Endothelial cell of umbilical vein (primary cell): ENCODE measurements at regions not wholly inside any gene's neighbourhood (a gene's known extent, or its start where the extent isn't known, plus 50 kb on each side); places are given as distances from the start of the nearest gene placed in this dataset.

Experiments
- EZH2 ChIP-seq: IDR thresholded peaks from 2 replicates; pipeline ENCODE4 v1.6.1; 2012; ENCODE audit warnings: borderline replicate concordance, low read depth, mild to moderate bottlenecking, moderate library complexity, low read length, inconsistent platforms; ENCODE audit not compliant: severe bottlenecking
- POLR2A ChIP-seq: IDR thresholded peaks from 2 replicates; pipeline ENCODE4 v1.6.1; 2012; ENCODE audit warnings: low read depth, mild to moderate bottlenecking, control low read depth, low read length
- POLR2AphosphoS5 ChIP-seq: IDR thresholded peaks from 2 replicates; pipeline ENCODE4 v1.6.1; 2012; ENCODE audit warnings: low read depth, mild to moderate bottlenecking, control low read depth, low read length, moderate library complexity; ENCODE audit not compliant: insufficient read depth
- TF ChIP-seq, protein P1 (sequence below), 2 donors: IDR thresholded peaks; 1 replicate in 1 of 2; 2 replicates in 1 of 2; pipeline ENCODE4 v1.5.1; 2011; ENCODE audit warnings: low read length in 2 of 2, mild to moderate bottlenecking in 2 of 2, moderate library complexity in 2 of 2, control low read depth in 1 of 2, inconsistent platforms in 1 of 2, low read depth in 1 of 2; ENCODE audit not compliant: insufficient read depth in 1 of 2; ENCODE audit errors: extremely low read depth in 1 of 2
- TF ChIP-seq, protein P2 (sequence below): IDR thresholded peaks from 2 replicates; pipeline ENCODE4 v1.6.1; 2011; ENCODE audit not compliant: insufficient read depth, insufficient read length

DNA sequence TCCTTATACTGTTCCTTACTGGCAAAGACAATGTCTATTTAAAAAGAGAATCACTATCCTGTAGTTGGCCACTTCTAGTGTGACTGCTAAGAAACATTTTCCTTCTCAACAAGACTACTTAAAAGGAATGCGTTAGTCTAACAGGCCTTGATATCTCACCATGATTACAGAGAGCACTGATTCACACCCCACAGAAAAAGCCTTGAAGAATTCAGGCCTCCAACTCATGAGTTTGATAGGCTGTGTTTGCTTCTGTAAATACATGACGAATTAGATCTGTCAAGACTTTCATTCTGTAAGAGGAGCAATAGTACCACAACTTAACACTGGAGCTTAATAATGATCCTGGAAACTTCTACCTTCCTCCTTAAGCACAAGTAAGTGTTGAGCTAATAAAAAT lies 432.8 kb upstream of the NR2F2 start:
- TF ChIP-seq EZH2 (no peak), POLR2AphosphoS5 (no peak), POLR2A (no peak)
- TF ChIP-seq, protein P1, sequence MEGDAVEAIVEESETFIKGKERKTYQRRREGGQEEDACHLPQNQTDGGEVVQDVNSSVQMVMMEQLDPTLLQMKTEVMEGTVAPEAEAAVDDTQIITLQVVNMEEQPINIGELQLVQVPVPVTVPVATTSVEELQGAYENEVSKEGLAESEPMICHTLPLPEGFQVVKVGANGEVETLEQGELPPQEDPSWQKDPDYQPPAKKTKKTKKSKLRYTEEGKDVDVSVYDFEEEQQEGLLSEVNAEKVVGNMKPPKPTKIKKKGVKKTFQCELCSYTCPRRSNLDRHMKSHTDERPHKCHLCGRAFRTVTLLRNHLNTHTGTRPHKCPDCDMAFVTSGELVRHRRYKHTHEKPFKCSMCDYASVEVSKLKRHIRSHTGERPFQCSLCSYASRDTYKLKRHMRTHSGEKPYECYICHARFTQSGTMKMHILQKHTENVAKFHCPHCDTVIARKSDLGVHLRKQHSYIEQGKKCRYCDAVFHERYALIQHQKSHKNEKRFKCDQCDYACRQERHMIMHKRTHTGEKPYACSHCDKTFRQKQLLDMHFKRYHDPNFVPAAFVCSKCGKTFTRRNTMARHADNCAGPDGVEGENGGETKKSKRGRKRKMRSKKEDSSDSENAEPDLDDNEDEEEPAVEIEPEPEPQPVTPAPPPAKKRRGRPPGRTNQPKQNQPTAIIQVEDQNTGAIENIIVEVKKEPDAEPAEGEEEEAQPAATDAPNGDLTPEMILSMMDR (IDR thresholded peaks at IDR 0.05; ENCODE audit: extremely low read depth in 1 of 2, insufficient read depth in 1 of 2, low read depth in 1 of 2, low read length in 2 of 2) = no peak
- TF ChIP-seq, protein P2, sequence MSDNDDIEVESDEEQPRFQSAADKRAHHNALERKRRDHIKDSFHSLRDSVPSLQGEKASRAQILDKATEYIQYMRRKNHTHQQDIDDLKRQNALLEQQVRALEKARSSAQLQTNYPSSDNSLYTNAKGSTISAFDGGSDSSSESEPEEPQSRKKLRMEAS = no peak
